ENCODE measurements at regions not wholly inside any gene's neighbourhood (a gene's known extent, or its start where the extent isn't known, plus 50 kb on each side); places are given as distances from the start of the nearest gene placed in this dataset.

- TF ChIP-seq CTCF (conservative IDR thresholded peaks at IDR 0.05 in 1 of 2, IDR thresholded peaks at IDR 0.05 in 1 of 2; ENCODE audit: extremely low read depth in 1 of 2, insufficient read depth in 1 of 2, low read depth in 1 of 2, low read length in 2 of 2) = no peak
- no peak for TF ChIP-seq EZH2 (IDR thresholded peaks at IDR 0.05; ENCODE audit: borderline replicate concordance, low read length)
These were observed 70.6 kb upstream of the DEFB112 start for GRCh38 chr6:50120300-50120699.

All from mammary epithelial cell (primary cell).